GM18511 (cell line): ENCODE measurements at regions not wholly inside any gene's neighbourhood (a gene's known extent, or its start where the extent isn't known, plus 50 kb on each side); places are given as distances from the start of the nearest gene placed in this dataset.

Experiments
- ATAC-seq: cut with Tn5 transposase; IDR thresholded peaks from one replicate; pipeline ENCODE4 v1.9.1; 2021; ENCODE audit warnings: mild to moderate bottlenecking, moderate library complexity; ENCODE audit not compliant: unreplicated experiment

DNA sequence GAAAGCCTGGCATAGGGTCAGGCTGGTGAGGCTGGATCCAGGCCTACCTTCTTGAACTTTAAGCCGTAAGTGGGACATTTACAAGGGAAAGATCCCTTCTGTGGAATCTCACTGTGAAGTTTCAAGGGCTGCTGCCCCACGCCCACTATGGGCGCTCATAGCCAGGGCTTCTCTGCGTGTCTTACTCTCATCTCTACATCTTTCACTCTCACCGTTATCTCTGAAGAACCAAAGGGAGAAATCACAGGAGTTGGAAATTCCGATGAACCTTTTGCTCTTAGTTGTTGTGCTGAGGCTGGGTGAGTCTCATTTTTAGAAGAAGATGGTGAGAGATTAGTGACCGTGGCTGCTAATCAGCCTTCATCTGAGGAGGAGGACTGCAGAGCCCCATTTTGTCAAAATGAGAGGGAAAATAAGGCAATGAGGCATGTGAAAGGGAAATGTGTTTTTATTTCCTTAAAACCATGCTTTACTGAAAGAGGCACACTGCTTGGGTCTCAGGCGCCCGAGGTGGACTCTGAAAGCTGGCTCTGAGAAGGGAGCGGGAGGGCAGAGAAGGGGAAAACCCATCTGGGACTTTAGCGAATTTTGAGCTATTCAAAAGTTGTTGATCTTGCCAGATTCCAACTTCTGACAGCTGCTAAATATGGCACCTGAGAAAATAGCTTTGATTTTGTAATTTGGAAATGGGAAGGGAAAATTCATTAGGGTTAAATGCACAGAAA is 301.5 kb downstream of the CLIC5 start:
- ATAC-seq, result no peak
